IPS-18c (cell line): ENCODE measurements at regions not wholly inside any gene's neighbourhood (a gene's known extent, or its start where the extent isn't known, plus 50 kb on each side); places are given as distances from the start of the nearest gene placed in this dataset.
"Not testable (repeated sequence)": the region's sequence is repeated elsewhere in the genome, so short reads cannot be mapped to it uniquely, and the experiment has no call there.

Source experiments
- H3K4me3 ChIP-seq: 2 replicates; pipeline ENCODE4 v1.7.0; 2013; ENCODE audit warnings: low read depth, mild to moderate bottlenecking, low read length, moderate library complexity; ENCODE audit not compliant: insufficient read depth
- H3K9me3 ChIP-seq: one replicate; pipeline ENCODE4 v1.6.1; 2013; ENCODE audit warnings: mild to moderate bottlenecking, low read length, moderate library complexity; ENCODE audit not compliant: control insufficient read depth, insufficient read depth

GRCh38 chr6:20263059-20263458 is 50.8 kb upstream of the MBOAT1 start:
- Histone ChIP-seq H3K4me3 (no peak overlapping the region), H3K9me3 (no peaks in the 10 kb centered on the region)

GRCh38 chr6:20265842-20266241 is 53.6 kb upstream of the MBOAT1 start:
- H3K9me3 ChIP-seq, result no peaks in the 10 kb centered on the region

GRCh38 chr6:20266851-20267608 is 54.8 kb upstream of the MBOAT1 start:
- no peaks in the 10 kb centered on the region for H3K9me3 ChIP-seq
- H3K4me3 ChIP-seq, result no peak overlapping the region

More at GRCh38 chr6:20265842-20266241, 53.6 kb upstream of the MBOAT1 start:
- no peak overlapping the region for H3K4me3 ChIP-seq

- no peaks in the 10 kb centered on the region for H3K9me3 ChIP-seq
- H3K4me3 ChIP-seq, result no peak overlapping the region
These were observed 56.9 kb upstream of the MBOAT1 start for GRCh38 chr6:20269181-20269580.

- peaks cover 2% of the 10 kb centered on the region for H3K9me3 ChIP-seq
- no peak overlapping the region for H3K4me3 ChIP-seq
These were observed 59.5 kb upstream of the MBOAT1 start for GRCh38 chr6:20271818-20272217.

- H3K4me3 ChIP-seq, result no peak overlapping the region
- H3K9me3 ChIP-seq, result peaks cover 2% of the 10 kb centered on the region
These were observed 61.9 kb upstream of the MBOAT1 start for GRCh38 chr6:20274137-20274536.

GRCh38 chr6:20275837-20276236 is 63.6 kb upstream of the MBOAT1 start:
- not testable (repeated sequence) for H3K4me3 ChIP-seq, H3K9me3 ChIP-seq

- H3K9me3 ChIP-seq, H3K4me3 ChIP-seq: not testable (repeated sequence)
These were observed 65.5 kb upstream of the MBOAT1 start for GRCh38 chr6:20277724-20278123.

- H3K4me3 ChIP-seq, result no peak overlapping the region
- H3K9me3 ChIP-seq, result peaks cover 2% of the 10 kb centered on the region
These were observed 66.8 kb upstream of the MBOAT1 start for GRCh38 chr6:20279051-20279450.

- no peak overlapping the region for H3K4me3 ChIP-seq
- H3K9me3 ChIP-seq, result peaks cover 4% of the 10 kb centered on the region
These were observed 67.5 kb upstream of the MBOAT1 start for GRCh38 chr6:20279608-20280287.

GRCh38 chr6:20280288-20280621 is 68.0 kb upstream of the MBOAT1 start:
- H3K9me3 ChIP-seq, result peaks cover 4% of the 10 kb centered on the region
- no peak overlapping the region for H3K4me3 ChIP-seq

- H3K9me3 ChIP-seq, result peaks cover 2% of the 10 kb centered on the region
- no peak overlapping the region for H3K4me3 ChIP-seq
These were observed 72.4 kb upstream of the MBOAT1 start for GRCh38 chr6:20284672-20285071.

- no peak overlapping the region for H3K4me3 ChIP-seq
- H3K9me3 ChIP-seq, result peaks cover 2% of the 10 kb centered on the region
These were observed 74.8 kb upstream of the MBOAT1 start for GRCh38 chr6:20286968-20287565.

- no peak overlapping the region for H3K4me3 ChIP-seq
- no peaks in the 10 kb centered on the region for H3K9me3 ChIP-seq
These were observed 79.7 kb upstream of the MBOAT1 start for GRCh38 chr6:20291764-20292580.

- no peaks in the 10 kb centered on the region for H3K9me3 ChIP-seq
- no peak overlapping the region for H3K4me3 ChIP-seq
These were observed 80.6 kb upstream of the MBOAT1 start for GRCh38 chr6:20292905-20293304.

GRCh38 chr6:20301256-20301655 is 89.0 kb upstream of the MBOAT1 start:
- no peak overlapping the region for H3K4me3 ChIP-seq
- H3K9me3 ChIP-seq, result no peaks in the 10 kb centered on the region

- no peak overlapping the region for H3K4me3 ChIP-seq
- H3K9me3 ChIP-seq, result no peaks in the 10 kb centered on the region
These were observed 89.9 kb upstream of the MBOAT1 start for GRCh38 chr6:20302168-20302567.
